ENCODE measurements at regions not wholly inside any gene's neighbourhood (a gene's known extent, or its start where the extent isn't known, plus 50 kb on each side); places are given as distances from the start of the nearest gene placed in this dataset.

GRCh38 chr13:33970746-33971561 is 153.0 kb downstream of the RFC3 start:
- H3K27ac Mint-ChIP-seq: no peak overlapping the region
- no peaks in the 10 kb centered on the region for H3K4me1 Mint-ChIP-seq
- no peaks in the 10 kb centered on the region for H3K27me3 Mint-ChIP-seq

GRCh38 chr13:33971562-33971819 is 153.5 kb downstream of the RFC3 start:
- no peak for ATAC-seq (replicated peaks)
- no peaks in the 10 kb centered on the region for H3K4me1 Mint-ChIP-seq
- H3K27me3 Mint-ChIP-seq: no peaks in the 10 kb centered on the region
- no peak overlapping the region for H3K4me3 Mint-ChIP-seq
- H3K27ac Mint-ChIP-seq: no peak overlapping the region
- H3K9me3 Mint-ChIP-seq: no peaks in the 10 kb centered on the region
- no peaks in the 10 kb centered on the region for H3K36me3 Mint-ChIP-seq (ENCODE audit: low read depth)

More at GRCh38 chr13:33970746-33971561, 153.0 kb downstream of the RFC3 start:
- no peaks in the 10 kb centered on the region for H3K9me3 Mint-ChIP-seq
- no peaks in the 10 kb centered on the region for H3K36me3 Mint-ChIP-seq (ENCODE audit: low read depth)
- no peak for ATAC-seq (replicated peaks)
- no peak overlapping the region for H3K4me3 Mint-ChIP-seq

- no peak overlapping the region for H3K4me3 Mint-ChIP-seq
- no peaks in the 10 kb centered on the region for H3K36me3 Mint-ChIP-seq (ENCODE audit: low read depth)
- no peak for ATAC-seq (replicated peaks)
- no peaks in the 10 kb centered on the region for H3K4me1 Mint-ChIP-seq
- H3K9me3 Mint-ChIP-seq: no peaks in the 10 kb centered on the region
- H3K27me3 Mint-ChIP-seq: no peaks in the 10 kb centered on the region
- no peak overlapping the region for H3K27ac Mint-ChIP-seq
These were observed 155.2 kb downstream of the RFC3 start for GRCh38 chr13:33973194-33973593.

- no peak for ATAC-seq (replicated peaks)
- H3K4me1 Mint-ChIP-seq: no peaks in the 10 kb centered on the region
These were observed 159.0 kb downstream of the RFC3 start for GRCh38 chr13:33976965-33977364.

GRCh38 chr13:33978653-33979052 is 160.7 kb downstream of the RFC3 start:
- Mint-ChIP-seq H3K27ac (no peak overlapping the region), H3K27me3 (no peaks in the 10 kb centered on the region), H3K36me3 (ENCODE audit: low read depth) (no peaks in the 10 kb centered on the region), H3K4me3 (no peak overlapping the region), H3K4me1 (no peaks in the 10 kb centered on the region), H3K9me3 (peaks cover 3% of the 10 kb centered on the region)
- no peak for ATAC-seq (replicated peaks)

More at GRCh38 chr13:33976965-33977364, 159.0 kb downstream of the RFC3 start:
- H3K36me3 Mint-ChIP-seq (ENCODE audit: low read depth): no peaks in the 10 kb centered on the region
- no peaks in the 10 kb centered on the region for H3K27me3 Mint-ChIP-seq
- H3K4me3 Mint-ChIP-seq: no peak overlapping the region
- no peak overlapping the region for H3K27ac Mint-ChIP-seq
- peaks cover 3% of the 10 kb centered on the region for H3K9me3 Mint-ChIP-seq

- ATAC-seq (replicated peaks): no peak
- Mint-ChIP-seq H3K4me1 (no peaks in the 10 kb centered on the region), H3K27ac (no peak overlapping the region), H3K9me3 (no peaks in the 10 kb centered on the region), H3K27me3 (no peaks in the 10 kb centered on the region), H3K36me3 (ENCODE audit: low read depth) (no peaks in the 10 kb centered on the region), H3K4me3 (no peak overlapping the region)
These were observed 175.0 kb downstream of the RFC3 start for GRCh38 chr13:33992881-33993336.

GRCh38 chr13:33994198-33994597 is 176.2 kb downstream of the RFC3 start:
- no peaks in the 10 kb centered on the region for H3K36me3 Mint-ChIP-seq (ENCODE audit: low read depth)
- H3K27ac Mint-ChIP-seq: no peak overlapping the region
- H3K4me1 Mint-ChIP-seq: no peaks in the 10 kb centered on the region
- no peaks in the 10 kb centered on the region for H3K27me3 Mint-ChIP-seq
- H3K4me3 Mint-ChIP-seq: no peak overlapping the region
- no peaks in the 10 kb centered on the region for H3K9me3 Mint-ChIP-seq
- no peak for ATAC-seq (replicated peaks)

- no peaks in the 10 kb centered on the region for H3K27me3 Mint-ChIP-seq
- no peak overlapping the region for H3K27ac Mint-ChIP-seq
- no peak overlapping the region for H3K4me3 Mint-ChIP-seq
- no peaks in the 10 kb centered on the region for H3K36me3 Mint-ChIP-seq (ENCODE audit: low read depth)
- H3K9me3 Mint-ChIP-seq: no peaks in the 10 kb centered on the region
- H3K4me1 Mint-ChIP-seq: no peaks in the 10 kb centered on the region
- no peak for ATAC-seq (replicated peaks)
These were observed 177.0 kb downstream of the RFC3 start for GRCh38 chr13:33994826-33995502.

- Mint-ChIP-seq H3K4me3 (no peak overlapping the region), H3K27ac (no peak overlapping the region), H3K9me3 (no peaks in the 10 kb centered on the region), H3K4me1 (no peaks in the 10 kb centered on the region), H3K27me3 (no peaks in the 10 kb centered on the region), H3K36me3 (ENCODE audit: low read depth) (no peaks in the 10 kb centered on the region)
- no peak for ATAC-seq (replicated peaks)
These were observed 178.7 kb downstream of the RFC3 start for GRCh38 chr13:33996636-33997035.

- no peaks in the 10 kb centered on the region for H3K27me3 Mint-ChIP-seq
These were observed 179.6 kb downstream of the RFC3 start for GRCh38 chr13:33997574-33997973.

GRCh38 chr13:33999811-34000605 is 182.1 kb downstream of the RFC3 start:
- H3K27me3 Mint-ChIP-seq: no peaks in the 10 kb centered on the region
- H3K4me3 Mint-ChIP-seq: no peak overlapping the region
- no peaks in the 10 kb centered on the region for H3K4me1 Mint-ChIP-seq
- no peak overlapping the region for H3K27ac Mint-ChIP-seq
- H3K9me3 Mint-ChIP-seq: no peaks in the 10 kb centered on the region
- no peaks in the 10 kb centered on the region for H3K36me3 Mint-ChIP-seq (ENCODE audit: low read depth)
- no peak for ATAC-seq (replicated peaks)

More at GRCh38 chr13:33997574-33997973, 179.6 kb downstream of the RFC3 start:
- no peaks in the 10 kb centered on the region for H3K9me3 Mint-ChIP-seq
- H3K36me3 Mint-ChIP-seq (ENCODE audit: low read depth): no peaks in the 10 kb centered on the region
- H3K4me3 Mint-ChIP-seq: no peak overlapping the region
- no peaks in the 10 kb centered on the region for H3K4me1 Mint-ChIP-seq
- no peak for ATAC-seq (replicated peaks)
- no peak overlapping the region for H3K27ac Mint-ChIP-seq

- Mint-ChIP-seq H3K36me3 (ENCODE audit: low read depth) (no peaks in the 10 kb centered on the region), H3K27ac (no peak overlapping the region), H3K27me3 (no peaks in the 10 kb centered on the region), H3K4me1 (no peaks in the 10 kb centered on the region), H3K9me3 (no peaks in the 10 kb centered on the region), H3K4me3 (no peak overlapping the region)
- ATAC-seq (replicated peaks): no peak
These were observed 183.0 kb downstream of the RFC3 start for GRCh38 chr13:34000955-34001354.

GRCh38 chr13:34001389-34001788 is 183.4 kb downstream of the RFC3 start:
- no peaks in the 10 kb centered on the region for H3K9me3 Mint-ChIP-seq
- no peak overlapping the region for H3K27ac Mint-ChIP-seq
- no peak for ATAC-seq (replicated peaks)

GRCh38 chr13:34002141-34002540 is 184.2 kb downstream of the RFC3 start:
- Mint-ChIP-seq H3K27ac (no peak overlapping the region), H3K36me3 (ENCODE audit: low read depth) (no peaks in the 10 kb centered on the region), H3K4me1 (no peaks in the 10 kb centered on the region), H3K27me3 (no peaks in the 10 kb centered on the region), H3K9me3 (no peaks in the 10 kb centered on the region), H3K4me3 (no peak overlapping the region)
- ATAC-seq (replicated peaks): no peak

More at GRCh38 chr13:34001389-34001788, 183.4 kb downstream of the RFC3 start:
- no peak overlapping the region for H3K4me3 Mint-ChIP-seq
- H3K36me3 Mint-ChIP-seq (ENCODE audit: low read depth): no peaks in the 10 kb centered on the region
- no peaks in the 10 kb centered on the region for H3K27me3 Mint-ChIP-seq
- H3K4me1 Mint-ChIP-seq: no peaks in the 10 kb centered on the region

- no peak overlapping the region for H3K27ac Mint-ChIP-seq
- H3K36me3 Mint-ChIP-seq (ENCODE audit: low read depth): no peaks in the 10 kb centered on the region
- no peaks in the 10 kb centered on the region for H3K27me3 Mint-ChIP-seq
- ATAC-seq (replicated peaks): no peak
- H3K4me3 Mint-ChIP-seq: no peak overlapping the region
- H3K4me1 Mint-ChIP-seq: no peaks in the 10 kb centered on the region
- no peaks in the 10 kb centered on the region for H3K9me3 Mint-ChIP-seq
These were observed 185.0 kb downstream of the RFC3 start for GRCh38 chr13:34002924-34003323.
